Natural killer cell (primary cell): ENCODE measurements at regions not wholly inside any gene's neighbourhood (a gene's known extent, or its start where the extent isn't known, plus 50 kb on each side); places are given as distances from the start of the nearest gene placed in this dataset.

Experiments
- ATAC-seq, 3 donors: fragments of 150-1000 bp in 2 of 3; fragments of 200-7000 bp in 1 of 3; cut with Tn5 transposase; 1 replicate in 1 of 3; 2 replicates in 2 of 3; pipeline ENCODE4 v1.10.0; 2021; ENCODE audit warnings: mild to moderate bottlenecking in 2 of 3, moderate library complexity in 2 of 3
- DNase-seq, 2 donors: peaks; one replicate each; pipeline versions ENCODE4 v3.0.0 to v3.0.0-alpha.2; 2013 to 2021; ENCODE audit warnings: mixed read lengths in 1 of 2
- H3K27ac ChIP-seq: one replicate; pipeline ENCODE4 v1.5.1; 2013; ENCODE audit warnings: mild to moderate bottlenecking, low read length
- H3K27me3 ChIP-seq: one replicate; pipeline ENCODE4 v1.6.1; 2013; ENCODE audit warnings: low read length; ENCODE audit not compliant: control insufficient read depth, insufficient read depth
- H3K36me3 ChIP-seq: one replicate; pipeline ENCODE4 v1.6.1; 2013; ENCODE audit warnings: low read length; ENCODE audit not compliant: control insufficient read depth, insufficient read depth
- H3K4me1 ChIP-seq: one replicate; pipeline ENCODE4 v1.6.1; 2013; ENCODE audit warnings: low read length; ENCODE audit not compliant: control insufficient read depth, insufficient read depth
- H3K4me3 ChIP-seq: one replicate; pipeline ENCODE4 v1.5.1; 2013; ENCODE audit warnings: low read length
- H3K9me3 ChIP-seq: one replicate; pipeline ENCODE4 v1.6.1; 2013; ENCODE audit warnings: low read length; ENCODE audit not compliant: control insufficient read depth, insufficient read depth
- H3K27ac Mint-ChIP-seq, 2 donors: one replicate each; pipeline ENCODE4 v1.8.0; 2022; ENCODE audit warnings: mild to moderate bottlenecking in 2 of 2, mixed read lengths in 2 of 2, moderate library complexity in 1 of 2
- H3K27me3 Mint-ChIP-seq, 2 donors: one replicate each; pipeline ENCODE4 v1.8.0; 2022; ENCODE audit warnings: low read depth in 2 of 2, mixed read lengths in 2 of 2
- H3K36me3 Mint-ChIP-seq: one replicate; pipeline ENCODE4 v1.8.0; 2022; ENCODE audit warnings: mixed read lengths
- H3K4me1 Mint-ChIP-seq, 2 donors: one replicate each; pipeline ENCODE4 v1.8.0; 2022; ENCODE audit warnings: mixed read lengths in 2 of 2
- H3K4me3 Mint-ChIP-seq: one replicate; pipeline ENCODE4 v1.8.0; 2022; ENCODE audit warnings: mild to moderate bottlenecking, moderate library complexity, mixed read lengths
- H3K9me3 Mint-ChIP-seq, 2 donors: one replicate each; pipeline ENCODE4 v1.8.0; 2022; ENCODE audit warnings: mixed read lengths in 2 of 2
- WGBS: methylation state at CpG from one replicate; pipeline ENCODE4 v1.1.7; 2013; ENCODE audit warnings: missing lambda C conversion rate; ENCODE audit not compliant: insufficient coverage; 5-methylcytosine and 5-hydroxymethylcytosine counted together
- intact Hi-C: fragments of 100-400 bp; cut with micrococcal nuclease; formaldehyde crosslinking; loops from one replicate; pipeline ENCODE4 v1.14.2; 2022
- TF ChIP-seq, protein P1 (sequence below): fragments of 200-600 bp; IDR thresholded peaks from one replicate; pipeline ENCODE4 v1.8.0; 2022; ENCODE audit warnings: antibody characterized with exemption

DNA sequence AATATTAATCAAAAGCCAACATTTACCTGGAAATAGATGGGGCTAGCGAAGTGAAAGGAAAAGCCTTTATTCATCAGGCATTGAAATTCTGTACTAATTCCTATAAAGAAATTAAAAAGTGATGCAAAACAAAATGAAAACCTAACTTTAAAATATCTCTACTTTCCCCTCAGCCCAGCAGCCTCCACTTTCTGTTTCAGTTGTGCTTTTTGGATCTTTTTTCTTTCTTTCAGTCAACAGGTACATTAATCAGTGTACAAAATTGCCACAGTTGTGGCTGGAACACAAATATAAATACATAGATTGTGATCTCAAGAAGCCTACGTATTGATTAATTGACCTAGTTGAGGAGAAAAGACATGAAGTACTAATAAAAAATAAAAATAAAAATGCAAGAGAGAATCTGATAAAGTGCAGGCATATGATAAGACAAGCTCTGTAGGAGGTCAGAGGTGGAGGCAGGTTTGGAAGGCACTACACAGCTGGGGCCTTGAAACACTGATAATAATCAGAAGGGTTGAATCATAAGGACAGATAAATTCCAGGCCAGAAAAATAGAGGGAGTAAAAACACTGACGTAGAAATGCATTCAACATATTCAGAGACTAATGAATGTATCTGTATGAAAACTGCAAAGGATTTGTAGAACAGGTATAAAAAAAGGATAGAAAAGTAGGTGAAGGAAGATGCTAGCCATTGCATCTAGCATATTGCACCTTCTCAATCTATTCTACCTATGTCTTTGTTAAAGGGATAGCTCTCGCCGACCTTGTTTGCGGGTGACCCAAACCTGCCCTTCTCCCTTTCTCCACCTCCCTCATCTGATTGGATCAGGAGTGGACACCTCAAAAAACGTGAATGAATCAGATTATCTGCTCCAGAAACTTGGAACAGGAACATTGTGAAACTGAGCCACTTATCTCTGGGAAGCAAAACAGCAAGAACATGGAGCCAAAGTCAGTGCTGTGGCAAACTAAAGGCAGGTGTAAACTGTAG, 607.8 kb upstream of the ADGRL2 start:
- ATAC-seq (no peak), DNase-seq (no peak)
- Mint-ChIP-seq H3K36me3 (peaks cover 7% of the 10 kb centered on the region), H3K4me1 (no peaks in the 10 kb centered on the region), H3K4me3 (no peak overlapping the region), H3K9me3 (peaks cover 3 to 15% of the 10 kb centered on the region in 2 donors), H3K27me3 (no peaks in the 10 kb centered on the region), H3K27ac (no peak overlapping the region)
- 81% methylated on average over 5 of the region's 7 CpGs for WGBS
- no peaks in the 10 kb centered on the region for H3K27me3 ChIP-seq
- no peak overlapping the region for H3K27ac ChIP-seq
- TF ChIP-seq, protein P1, sequence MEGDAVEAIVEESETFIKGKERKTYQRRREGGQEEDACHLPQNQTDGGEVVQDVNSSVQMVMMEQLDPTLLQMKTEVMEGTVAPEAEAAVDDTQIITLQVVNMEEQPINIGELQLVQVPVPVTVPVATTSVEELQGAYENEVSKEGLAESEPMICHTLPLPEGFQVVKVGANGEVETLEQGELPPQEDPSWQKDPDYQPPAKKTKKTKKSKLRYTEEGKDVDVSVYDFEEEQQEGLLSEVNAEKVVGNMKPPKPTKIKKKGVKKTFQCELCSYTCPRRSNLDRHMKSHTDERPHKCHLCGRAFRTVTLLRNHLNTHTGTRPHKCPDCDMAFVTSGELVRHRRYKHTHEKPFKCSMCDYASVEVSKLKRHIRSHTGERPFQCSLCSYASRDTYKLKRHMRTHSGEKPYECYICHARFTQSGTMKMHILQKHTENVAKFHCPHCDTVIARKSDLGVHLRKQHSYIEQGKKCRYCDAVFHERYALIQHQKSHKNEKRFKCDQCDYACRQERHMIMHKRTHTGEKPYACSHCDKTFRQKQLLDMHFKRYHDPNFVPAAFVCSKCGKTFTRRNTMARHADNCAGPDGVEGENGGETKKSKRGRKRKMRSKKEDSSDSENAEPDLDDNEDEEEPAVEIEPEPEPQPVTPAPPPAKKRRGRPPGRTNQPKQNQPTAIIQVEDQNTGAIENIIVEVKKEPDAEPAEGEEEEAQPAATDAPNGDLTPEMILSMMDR = no peak
- no peak overlapping the region for H3K4me3 ChIP-seq
- H3K9me3 ChIP-seq = no peaks in the 10 kb centered on the region
- no peaks in the 10 kb centered on the region for H3K36me3 ChIP-seq
- no peaks in the 10 kb centered on the region for H3K4me1 ChIP-seq
- intact Hi-C loops = no loop called here

DNA sequence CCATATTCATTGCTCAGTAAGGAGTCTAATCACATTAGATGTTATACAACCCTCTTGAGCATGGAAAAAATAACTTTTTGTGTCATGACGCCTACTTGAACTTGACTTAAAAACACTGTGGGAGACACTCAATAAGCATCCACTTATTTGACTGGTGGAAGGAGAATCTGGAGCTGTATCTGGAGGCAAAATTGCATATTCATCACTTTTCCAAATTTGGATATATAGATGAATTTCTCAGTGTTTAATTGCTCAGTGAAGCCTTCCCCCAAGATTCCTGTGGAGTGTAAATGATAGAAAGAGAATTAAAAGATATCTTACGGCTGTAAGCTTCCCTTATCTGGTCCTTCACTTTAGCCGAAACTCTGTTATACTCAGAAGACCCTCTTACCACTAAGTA, 610.7 kb upstream of the ADGRL2 start:
- intact Hi-C loops = no loop called here
- no peaks in the 10 kb centered on the region for H3K27me3 Mint-ChIP-seq
- TF ChIP-seq, protein P1 = no peak

DNA sequence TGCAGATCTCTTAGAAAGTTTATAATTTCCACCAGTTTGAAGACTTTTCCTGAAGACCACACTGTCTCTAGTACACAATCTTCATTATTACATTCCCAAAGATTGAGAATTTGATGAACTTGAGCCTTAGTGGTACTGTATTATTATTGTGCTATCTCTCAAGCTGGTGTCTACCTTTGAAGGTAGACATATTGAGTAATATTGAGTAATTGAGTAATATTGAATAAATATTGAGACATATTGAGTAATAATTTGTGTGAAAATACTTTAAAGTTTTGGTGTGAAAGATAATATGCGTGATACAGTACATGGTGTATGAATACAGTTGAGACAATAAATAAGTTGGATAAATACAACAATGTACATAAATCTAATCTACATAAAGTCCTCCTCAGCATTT, 613.1 kb upstream of the ADGRL2 start:
- WGBS = no CpG with 5 or more reads among the region's 1 CpG
- Mint-ChIP-seq H3K4me3 (no peak overlapping the region), H3K4me1 (no peaks in the 10 kb centered on the region), H3K9me3 (peaks cover 13 to 25% of the 10 kb centered on the region in 2 donors), H3K36me3 (peaks cover 14% of the 10 kb centered on the region), H3K27me3 (no peaks in the 10 kb centered on the region), H3K27ac (no peak overlapping the region)
- intact Hi-C loops = no loop called here
- Histone ChIP-seq H3K36me3 (no peaks in the 10 kb centered on the region), H3K4me3 (no peak overlapping the region), H3K27ac (no peak overlapping the region), H3K4me1 (no peaks in the 10 kb centered on the region), H3K27me3 (no peaks in the 10 kb centered on the region), H3K9me3 (no peaks in the 10 kb centered on the region)
- DNase-seq = no peak
- TF ChIP-seq, protein P1 = no peak
- no peak for ATAC-seq

More for the DNA sequence above, 610.7 kb upstream of the ADGRL2 start:
- H3K27me3 ChIP-seq = no peaks in the 10 kb centered on the region
- H3K4me1 Mint-ChIP-seq = no peaks in the 10 kb centered on the region
- no peak overlapping the region for H3K27ac ChIP-seq
- H3K4me3 ChIP-seq = no peak overlapping the region
- no peaks in the 10 kb centered on the region for H3K4me1 ChIP-seq
- peaks cover 14% of the 10 kb centered on the region for H3K36me3 Mint-ChIP-seq
- WGBS = 50% methylated on average over 1 of the region's 3 CpGs
- no peaks in the 10 kb centered on the region for H3K36me3 ChIP-seq
- no peaks in the 10 kb centered on the region for H3K9me3 ChIP-seq
- ATAC-seq = no peak
- no peak for DNase-seq
- no peak overlapping the region for H3K4me3 Mint-ChIP-seq
- peaks cover 9 to 22% of the 10 kb centered on the region in 2 donors for H3K9me3 Mint-ChIP-seq
- H3K27ac Mint-ChIP-seq = no peak overlapping the region
